ENCODE measurements at regions not wholly inside any gene's neighbourhood (a gene's known extent, or its start where the extent isn't known, plus 50 kb on each side); places are given as distances from the start of the nearest gene placed in this dataset.

- TF ChIP-seq EP300 (IDR thresholded peaks at IDR 0.05) (no peak), POLR2A (IDR thresholded peaks at IDR 0.05) (no peak)
These were observed 88.1 kb upstream of the MAP4K4 start for GRCh38 chr2:101609433-101609832.
